HG03095 (cell line): ENCODE measurements at regions not wholly inside any gene's neighbourhood (a gene's known extent, or its start where the extent isn't known, plus 50 kb on each side); places are given as distances from the start of the nearest gene placed in this dataset.

Experiments
- ATAC-seq: cut with Tn5 transposase; IDR thresholded peaks from one replicate; pipeline ENCODE4 v1.9.1; 2021; ENCODE audit warnings: moderate library complexity; ENCODE audit not compliant: unreplicated experiment

DNA sequence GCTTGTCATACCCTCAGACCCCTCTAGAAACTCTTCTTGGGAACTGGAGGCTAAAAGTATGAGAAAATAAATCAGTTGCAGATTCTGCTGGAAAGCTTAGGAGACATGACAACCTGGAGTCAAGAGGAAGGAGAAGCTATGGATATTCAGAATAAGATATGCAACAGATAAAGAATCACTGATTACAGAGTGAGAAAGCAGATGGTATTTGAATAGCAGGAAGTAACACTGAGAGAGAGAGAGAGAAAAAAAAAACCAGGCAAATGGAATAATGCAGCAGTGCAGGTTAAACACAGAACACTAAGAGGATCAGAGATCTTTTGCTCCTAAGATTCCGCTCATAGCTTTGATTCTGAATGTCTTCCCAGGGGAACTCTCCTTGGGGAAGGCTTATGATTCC lies 1284.1 kb upstream of the NXPH2 start:
- no peak for ATAC-seq

- ATAC-seq: no peak
These were observed 1283.2 kb upstream of the NXPH2 start for GRCh38 chr2:140063356-140063755.

DNA sequence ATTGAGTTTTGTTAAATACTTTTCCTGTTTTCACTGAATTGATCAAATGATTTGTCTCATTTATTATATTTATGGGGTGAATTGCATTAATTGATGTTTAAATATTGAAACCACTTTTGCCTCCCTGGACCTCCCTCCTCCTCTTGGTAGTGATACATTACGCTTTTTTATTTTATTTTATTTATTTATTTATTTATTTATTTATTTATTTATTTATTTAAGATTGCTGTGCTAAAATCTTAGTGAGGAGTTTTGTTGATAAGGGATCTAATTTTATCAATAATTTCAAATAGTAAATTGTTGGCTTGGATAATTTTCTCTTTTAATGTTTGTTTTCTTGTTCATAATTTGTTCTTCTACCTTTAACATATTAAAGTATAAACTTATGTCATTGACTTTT lies 1281.0 kb upstream of the NXPH2 start:
- ATAC-seq: no peak

- no peak for ATAC-seq
These were observed 1277.7 kb upstream of the NXPH2 start for GRCh38 chr2:140057928-140058327.

GRCh38 chr2:140041811-140042210 lies 1261.6 kb upstream of the NXPH2 start:
- ATAC-seq: no peak

DNA sequence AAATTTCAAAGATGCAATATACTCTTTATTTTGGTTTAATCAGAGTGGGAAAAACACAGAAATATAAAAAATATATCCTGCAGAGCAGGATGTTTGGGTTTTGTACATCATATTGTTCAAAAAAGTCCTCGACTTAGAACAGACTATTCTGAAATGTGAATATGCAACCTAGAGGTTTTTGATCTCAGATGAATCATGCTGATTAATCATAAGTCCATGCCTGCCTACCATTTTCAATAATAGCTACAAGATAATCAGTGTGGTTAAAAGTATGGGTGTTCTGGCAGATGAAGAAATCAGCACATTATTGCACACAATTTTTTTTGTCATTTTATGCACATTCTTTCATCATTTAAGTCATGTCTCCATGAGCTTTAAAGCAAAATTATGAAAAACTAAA lies 1261.0 kb upstream of the NXPH2 start:
- no peak for ATAC-seq

DNA sequence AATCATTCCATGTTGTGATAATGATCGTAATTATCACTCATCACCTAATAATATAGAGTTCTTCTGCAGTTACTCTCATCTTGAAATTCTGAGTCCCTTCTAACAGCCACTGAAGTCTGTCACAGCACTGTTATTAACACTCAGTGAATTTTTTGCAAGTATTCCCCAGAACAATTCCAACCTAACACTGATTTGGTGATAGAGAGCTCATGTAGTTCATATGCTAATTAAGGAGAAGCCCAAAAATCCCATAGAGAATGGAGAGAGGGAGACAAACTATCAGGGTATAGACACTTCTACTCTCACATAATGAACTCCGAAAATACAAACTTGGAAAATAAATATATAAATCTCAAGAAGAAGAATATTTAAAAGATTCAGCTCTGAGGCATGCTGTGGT lies 1253.4 kb upstream of the NXPH2 start:
- ATAC-seq: no peak

DNA sequence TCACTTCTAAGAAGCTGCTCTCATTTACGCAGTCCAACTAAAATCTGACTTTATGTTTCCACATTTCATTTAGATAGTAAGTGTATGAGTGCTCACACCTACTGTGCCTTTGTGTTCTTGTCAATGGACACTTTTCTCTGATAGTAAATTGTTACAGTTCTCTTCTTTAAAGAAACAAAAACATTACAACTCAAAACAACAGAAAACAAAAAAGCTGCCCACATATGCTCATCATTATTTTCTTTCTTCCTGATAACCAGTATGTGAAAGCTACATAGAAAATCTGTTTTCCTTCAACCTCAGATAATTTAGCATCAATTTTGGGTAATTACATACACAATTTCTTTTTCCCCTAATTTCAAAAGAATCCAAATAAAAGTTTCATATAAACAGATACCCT lies 1247.8 kb upstream of the NXPH2 start:
- ATAC-seq: no peak

GRCh38 chr2:140027320-140027719 lies 1247.1 kb upstream of the NXPH2 start:
- no peak for ATAC-seq

DNA sequence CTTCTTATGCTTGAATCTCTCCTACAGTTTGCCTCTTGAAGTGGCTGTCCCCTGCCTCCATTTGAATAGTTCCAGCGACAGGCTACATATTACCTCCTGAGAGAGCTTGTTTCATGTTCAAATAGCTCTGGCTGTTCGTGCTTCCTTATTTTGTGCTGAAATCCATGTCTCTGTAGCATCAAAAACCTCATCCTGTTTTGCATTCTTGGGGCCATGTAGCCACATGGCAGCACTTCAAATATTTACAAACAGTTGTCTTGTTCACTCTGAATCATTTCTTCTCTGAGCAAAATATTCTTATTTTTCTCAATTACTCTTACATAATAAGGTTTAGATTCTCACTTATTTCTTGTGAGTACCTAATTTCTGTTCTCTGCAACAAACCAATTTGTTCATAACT lies 1243.1 kb upstream of the NXPH2 start:
- no peak for ATAC-seq

- ATAC-seq: no peak
These were observed 1238.4 kb upstream of the NXPH2 start for GRCh38 chr2:140018541-140018940.

GRCh38 chr2:140014204-140014546 lies 1234.0 kb upstream of the NXPH2 start:
- ATAC-seq: no peak

GRCh38 chr2:140013545-140014203 lies 1233.5 kb upstream of the NXPH2 start:
- ATAC-seq: no peak

DNA sequence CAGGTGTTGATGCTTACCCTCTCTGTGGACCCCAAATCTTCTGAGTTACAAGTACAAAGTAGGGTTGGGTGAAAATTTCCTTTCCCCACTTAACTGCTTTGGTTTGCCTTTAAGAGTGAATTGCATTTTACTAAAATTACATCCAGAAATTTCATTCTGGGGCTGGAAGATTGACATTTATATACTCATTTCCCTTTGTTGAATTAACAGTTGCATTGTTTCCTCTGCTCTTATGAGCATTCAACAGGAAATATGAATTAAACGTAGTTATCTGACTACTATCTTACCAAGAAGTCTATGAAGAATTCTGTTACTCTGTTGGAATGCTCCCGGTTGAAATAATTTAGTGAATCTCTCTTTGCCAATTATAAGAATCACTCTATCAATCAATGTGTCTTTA lies 1231.1 kb upstream of the NXPH2 start:
- no peak for ATAC-seq

- ATAC-seq: no peak
These were observed 1221.9 kb upstream of the NXPH2 start for GRCh38 chr2:140002110-140002509.

DNA sequence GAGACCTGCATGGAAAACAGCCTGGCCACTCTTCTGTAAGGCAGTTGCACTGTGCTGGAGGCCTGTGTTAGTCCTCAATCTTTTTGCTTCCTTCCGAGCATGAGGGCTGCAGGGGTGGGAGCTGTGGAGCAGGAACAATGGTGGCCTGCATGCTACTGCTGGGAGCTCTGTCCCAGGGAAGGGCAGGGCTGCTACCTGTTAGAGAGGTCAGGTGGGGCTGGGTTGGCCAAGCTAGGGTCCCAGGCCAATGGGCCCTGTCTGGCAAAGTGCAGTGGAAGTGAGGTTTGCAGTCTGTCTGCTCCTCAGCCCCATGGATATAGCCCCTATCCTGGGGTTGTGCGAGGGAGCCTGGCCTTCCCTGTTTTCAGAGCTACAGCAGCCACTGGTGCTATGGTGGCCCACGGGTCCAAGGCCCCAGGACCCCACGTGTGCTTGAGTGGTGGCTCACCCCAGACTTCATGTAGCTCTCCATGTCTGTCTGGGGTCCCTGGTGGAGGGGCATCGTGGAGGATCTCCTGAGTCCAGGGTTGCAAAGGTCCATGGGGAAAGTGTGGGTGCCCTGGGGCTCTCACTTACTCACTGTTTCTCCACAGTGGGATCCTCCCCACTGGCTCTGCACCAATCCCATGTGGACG lies 1212.6 kb upstream of the NXPH2 start:
- ATAC-seq: no peak

- no peak for ATAC-seq
These were observed 1211.9 kb upstream of the NXPH2 start for GRCh38 chr2:139992078-139992477.

DNA sequence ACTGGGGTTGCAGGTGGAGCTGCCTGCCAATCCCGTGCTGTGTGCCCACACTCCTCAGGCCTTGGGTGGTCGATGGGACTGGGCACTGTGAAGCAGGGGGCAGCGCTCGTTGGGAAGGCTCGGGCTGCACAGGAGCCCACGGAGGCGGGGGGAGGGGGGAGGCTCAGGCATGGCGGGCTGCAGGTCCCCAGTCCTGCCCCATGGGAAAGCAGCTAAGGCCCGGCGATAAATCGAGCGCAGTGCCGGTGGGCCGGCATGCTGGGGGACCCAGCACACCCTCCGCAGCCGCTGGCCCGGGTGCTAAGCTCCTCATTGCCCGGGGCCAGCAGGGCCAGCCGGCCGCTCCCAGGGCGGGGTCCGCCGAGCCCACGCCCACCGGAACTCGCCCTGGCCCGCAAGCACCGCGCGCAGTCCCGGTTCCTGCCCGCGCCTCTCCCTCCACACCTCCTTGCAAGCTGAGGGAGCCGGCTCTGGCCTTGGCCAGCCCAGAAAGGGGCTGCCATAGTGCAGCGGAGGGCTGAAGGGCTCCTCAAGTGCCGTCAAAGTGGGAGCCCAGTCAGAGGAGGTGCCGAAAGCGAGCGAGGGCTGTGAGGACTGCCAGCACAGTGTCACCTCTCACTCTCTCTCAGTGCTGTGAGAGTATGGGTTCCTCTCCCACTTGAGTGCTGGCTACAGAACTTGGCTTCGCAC lies 1210.6 kb upstream of the NXPH2 start:
- no peak for ATAC-seq

- ATAC-seq: no peak
These were observed 1189.1 kb upstream of the NXPH2 start for GRCh38 chr2:139969323-139969722.

DNA sequence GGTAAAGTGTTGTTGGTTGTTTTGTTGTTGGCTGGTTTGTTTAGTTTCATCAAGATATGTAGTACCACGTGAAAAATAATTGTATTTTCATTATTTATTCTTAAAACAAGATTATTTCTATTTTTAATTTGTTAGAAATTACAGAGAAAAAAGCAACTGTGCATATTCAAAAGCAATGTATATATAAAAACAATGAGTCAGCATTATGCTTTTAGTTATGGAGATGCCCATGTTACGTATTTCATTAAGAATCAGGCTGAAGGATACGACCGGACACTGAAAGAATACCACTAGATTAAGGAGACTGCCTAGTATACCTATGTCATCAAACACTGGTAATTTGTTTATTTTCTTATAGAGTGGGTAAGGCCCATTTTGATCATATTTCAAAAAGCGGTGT lies 1188.4 kb upstream of the NXPH2 start:
- no peak for ATAC-seq

DNA sequence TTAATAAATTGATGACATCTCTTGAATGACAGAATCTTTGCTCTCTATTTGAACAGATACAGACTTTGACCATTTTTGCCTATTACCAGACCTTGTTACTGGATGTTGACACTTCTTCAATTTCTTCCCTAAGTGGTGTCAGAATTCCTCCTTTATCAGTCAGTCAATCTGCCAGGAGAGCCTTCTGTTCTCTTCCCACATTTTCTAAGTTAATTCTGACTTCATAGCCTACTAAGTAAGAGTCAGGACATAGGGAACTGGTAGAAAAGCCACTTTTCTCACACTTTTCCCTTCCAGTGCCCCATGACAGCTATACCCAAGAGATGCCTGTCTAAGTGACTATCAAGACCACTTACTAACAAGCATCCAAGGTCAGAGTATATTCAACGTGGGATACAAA lies 1187.5 kb upstream of the NXPH2 start:
- ATAC-seq: no peak

- ATAC-seq: no peak
These were observed 1184.7 kb upstream of the NXPH2 start for GRCh38 chr2:139964721-139965440.
